ENCODE measurements at regions not wholly inside any gene's neighbourhood (a gene's known extent, or its start where the extent isn't known, plus 50 kb on each side); places are given as distances from the start of the nearest gene placed in this dataset.

DNA sequence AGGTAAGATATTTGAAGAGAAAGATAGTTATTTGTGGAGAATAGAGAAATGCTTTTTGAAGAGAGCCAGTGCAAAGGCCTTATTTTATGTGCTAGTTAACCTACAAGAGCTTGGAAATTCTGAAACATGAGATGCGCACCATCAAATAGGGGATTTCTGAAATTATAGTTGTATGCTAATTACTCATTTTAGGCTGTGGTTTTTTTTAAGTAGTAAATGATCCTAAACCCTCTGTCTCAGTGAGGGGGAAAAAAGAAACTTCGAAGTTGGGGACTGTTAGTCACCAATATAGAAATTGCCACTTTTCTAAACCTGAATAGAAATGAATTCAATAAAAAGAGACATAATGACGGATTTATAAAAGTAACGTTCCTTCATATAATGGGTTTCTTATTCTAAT is 119.3 kb upstream of the MDFIC start:
- no peak for TF ChIP-seq POLR2AphosphoS5 (IDR thresholded peaks at IDR 0.05)
- TF ChIP-seq EP300 (IDR thresholded peaks at IDR 0.05) = no peak
